T-helper 2 cell treated with Interferon-gamma antibody and Interleukin-4, amounts not matched to agents 100 ng/mL and 5 ng/mL, for 36 hours (primary cell): ENCODE measurements at regions not wholly inside any gene's neighbourhood (a gene's known extent, or its start where the extent isn't known, plus 50 kb on each side); places are given as distances from the start of the nearest gene placed in this dataset.
"Not testable (repeated sequence)": the region's sequence is repeated elsewhere in the genome, so short reads cannot be mapped to it uniquely, and the experiment has no call there.

ENCODE experiments used
- intact Hi-C: fragments of 100-400 bp; cut with micrococcal nuclease; formaldehyde crosslinking; loops from one replicate; pipeline ENCODE4 v1.15.1; 2023

GRCh38 chr3:176219970-176220369 is 977.3 kb downstream of the TBL1XR1 start:
- intact Hi-C loops = no loop called here

GRCh38 chr3:176214758-176215157 is 982.5 kb downstream of the TBL1XR1 start:
- intact Hi-C loops = no loop called here

GRCh38 chr3:176213314-176213713 is 984.0 kb downstream of the TBL1XR1 start:
- intact Hi-C loops = not testable (repeated sequence)

- intact Hi-C loops = no loop called here
Measured at GRCh38 chr3:176208915-176209314, 988.4 kb downstream of the TBL1XR1 start.

- intact Hi-C loops = no loop called here
Measured at GRCh38 chr3:176208283-176208682, 989.0 kb downstream of the TBL1XR1 start.

- intact Hi-C loops = no loop called here
Measured at GRCh38 chr3:176206809-176207208, 990.5 kb downstream of the TBL1XR1 start.

- intact Hi-C loops = no loop called here
Measured at GRCh38 chr3:176202652-176203051, 994.6 kb downstream of the TBL1XR1 start.

GRCh38 chr3:176193032-176193730 is 1004.1 kb downstream of the TBL1XR1 start:
- intact Hi-C loops = no loop called here

- intact Hi-C loops = no loop called here
Measured at GRCh38 chr3:176190755-176191154, 1006.5 kb downstream of the TBL1XR1 start.

GRCh38 chr3:176183181-176183580 is 1014.1 kb downstream of the TBL1XR1 start:
- intact Hi-C loops = no loop called here

- intact Hi-C loops = no loop called here
Measured at GRCh38 chr3:176174060-176174459, 1023.2 kb downstream of the TBL1XR1 start.

GRCh38 chr3:176172492-176172891 is 1024.8 kb downstream of the TBL1XR1 start:
- intact Hi-C loops = no loop called here

- intact Hi-C loops = no loop called here
Measured at GRCh38 chr3:176167272-176167671, 1030.0 kb downstream of the TBL1XR1 start.

- intact Hi-C loops = no loop called here
Measured at GRCh38 chr3:176160997-176161396, 1036.3 kb downstream of the TBL1XR1 start.

GRCh38 chr3:176159796-176160195 is 1037.5 kb downstream of the TBL1XR1 start:
- intact Hi-C loops = no loop called here

- intact Hi-C loops = no loop called here
Measured at GRCh38 chr3:176155012-176155411, 1042.3 kb downstream of the TBL1XR1 start.

- intact Hi-C loops = no loop called here
Measured at GRCh38 chr3:176149567-176149966, 1047.7 kb downstream of the TBL1XR1 start.

GRCh38 chr3:176147251-176147650 is 1050.0 kb downstream of the TBL1XR1 start:
- intact Hi-C loops = no loop called here

- intact Hi-C loops = no loop called here
Measured at GRCh38 chr3:176141837-176142236, 1055.4 kb downstream of the TBL1XR1 start.

- intact Hi-C loops = no loop called here
Measured at GRCh38 chr3:176120507-176120906, 1076.8 kb downstream of the TBL1XR1 start.

GRCh38 chr3:176119826-176120225 is 1077.5 kb downstream of the TBL1XR1 start:
- intact Hi-C loops = no loop called here

GRCh38 chr3:176106380-176106779 is 1090.9 kb downstream of the TBL1XR1 start:
- intact Hi-C loops = no loop called here

- intact Hi-C loops = no loop called here
Measured at GRCh38 chr3:176097027-176097426, 1100.3 kb downstream of the TBL1XR1 start.

GRCh38 chr3:176093892-176094291 is 1103.4 kb downstream of the TBL1XR1 start:
- intact Hi-C loops = not testable (repeated sequence)
